CD8-positive, alpha-beta memory T cell (primary cell): ENCODE measurements at regions not wholly inside any gene's neighbourhood (a gene's known extent, or its start where the extent isn't known, plus 50 kb on each side); places are given as distances from the start of the nearest gene placed in this dataset.

ENCODE experiments used
- CTCF ChIA-PET: fragments of 350-600 bp; sonication (Branson Sonifier 250); formaldehyde crosslinking; loops from one replicate; lab custom pipeline; 2021; ENCODE audit warnings: antibody characterized with exemption; lab: Charles Lee
- POLR2A ChIA-PET: fragments of 350-600 bp; sonication (Branson Sonifier 250); formaldehyde crosslinking; loops from one replicate; lab custom pipeline; 2021; ENCODE audit warnings: antibody characterized with exemption; lab: Charles Lee
- DNase-seq, 5 donors: peaks; one replicate each; pipeline versions ENCODE4 v3.0.0 to v3.0.0-alpha.2; 2020 to 2022; ENCODE audit warnings: mixed read lengths in 1 of 5
- H3K27ac ChIP-seq: one replicate; pipeline ENCODE4 v1.7.0; 2013; ENCODE audit warnings: low read depth, mild to moderate bottlenecking, low read length, moderate library complexity
- H3K27me3 ChIP-seq: 2 replicates; pipeline ENCODE4 v1.7.0; 2013; ENCODE audit warnings: low read length, mild to moderate bottlenecking; ENCODE audit not compliant: insufficient read depth, poor library complexity, severe bottlenecking
- H3K36me3 ChIP-seq: 2 replicates; pipeline ENCODE4 v1.7.0; 2013; ENCODE audit warnings: mild to moderate bottlenecking, low read length, moderate library complexity; ENCODE audit not compliant: insufficient read depth
- H3K4me1 ChIP-seq: 2 replicates; pipeline ENCODE4 v1.7.0; 2013; ENCODE audit warnings: mild to moderate bottlenecking, low read length, moderate library complexity; ENCODE audit not compliant: insufficient read depth
- H3K4me3 ChIP-seq: 2 replicates; pipeline ENCODE4 v1.7.0; 2013; ENCODE audit warnings: mild to moderate bottlenecking, low read length
- H3K9me3 ChIP-seq: 2 replicates; pipeline ENCODE4 v1.7.0; 2013; ENCODE audit warnings: mild to moderate bottlenecking, low read length
- H3K27ac Mint-ChIP-seq, 8 donors: one replicate each; pipeline ENCODE4 v1.8.0; 2020 to 2021; ENCODE audit warnings: mixed read lengths in 8 of 8, mild to moderate bottlenecking in 6 of 8, inconsistent platforms in 3 of 8, moderate library complexity in 3 of 8
- H3K27me3 Mint-ChIP-seq, 2 donors: one replicate each; pipeline ENCODE4 v1.8.0; 2020 to 2021; ENCODE audit warnings: mixed read lengths in 2 of 2, mild to moderate bottlenecking in 1 of 2, moderate library complexity in 1 of 2
- H3K36me3 Mint-ChIP-seq, 3 donors: one replicate each; pipeline ENCODE4 v1.8.0; 2020 to 2021; ENCODE audit warnings: mixed read lengths in 3 of 3, inconsistent platforms in 1 of 3, mild to moderate bottlenecking in 1 of 3
- H3K4me1 Mint-ChIP-seq, 3 donors: one replicate each; pipeline ENCODE4 v1.8.0; 2020 to 2021; ENCODE audit warnings: mixed read lengths in 3 of 3, inconsistent platforms in 1 of 3, mild to moderate bottlenecking in 1 of 3
- H3K4me3 Mint-ChIP-seq, 7 donors: one replicate each; pipeline ENCODE4 v1.8.0; 2020 to 2021; ENCODE audit warnings: mixed read lengths in 7 of 7, mild to moderate bottlenecking in 6 of 7, moderate library complexity in 4 of 7, inconsistent platforms in 2 of 7
- H3K9me3 Mint-ChIP-seq, 5 donors: one replicate each; pipeline ENCODE4 v1.8.0; 2020 to 2022; ENCODE audit warnings: mixed read lengths in 5 of 5, mild to moderate bottlenecking in 3 of 5, moderate library complexity in 2 of 5, inconsistent platforms in 1 of 5

GRCh38 chr1:98323906-98324358, 337.6 kb upstream of the SNX7 start:
- Mint-ChIP-seq H3K27ac (peak overlapping the region in 3 of 8 donors; percentile 29 to 52 (median 33)), H3K4me1 (peaks cover 24 to 29% (median 29%) of the 10 kb centered on the region in 3 donors), H3K36me3 (peaks cover 0 to 13% (median 0%) of the 10 kb centered on the region in 3 donors), H3K9me3 (no peaks in the 10 kb centered on the region), H3K27me3 (peaks cover 0 to 1% of the 10 kb centered on the region in 2 donors), H3K4me3 (peak overlapping the region; percentile 32 to 77 (median 68))
- H3K36me3 ChIP-seq, result no peaks in the 10 kb centered on the region
- DNase-seq, result peak in 4 of 5 donors; percentile 11 to 47 (median 23)
- ChIA-PET CTCF (no interaction called here), POLR2A (no interaction called here)
- H3K4me1 ChIP-seq, result peaks cover 13% of the 10 kb centered on the region
- no peaks in the 10 kb centered on the region for H3K27me3 ChIP-seq
- no peak overlapping the region for H3K27ac ChIP-seq
- H3K4me3 ChIP-seq, result peak overlapping the region; percentile 19
- H3K9me3 ChIP-seq, result no peaks in the 10 kb centered on the region

GRCh38 chr1:98323388-98323787, 338.1 kb upstream of the SNX7 start:
- H3K4me3 ChIP-seq, result no peak overlapping the region
- H3K27me3 ChIP-seq, result no peaks in the 10 kb centered on the region
- no peaks in the 10 kb centered on the region for H3K9me3 ChIP-seq
- ChIA-PET CTCF (no interaction called here), POLR2A (no interaction called here)
- H3K27ac ChIP-seq, result no peak overlapping the region
- peaks cover 13% of the 10 kb centered on the region for H3K4me1 ChIP-seq
- peaks cover 0 to 1% of the 10 kb centered on the region in 2 donors for H3K27me3 Mint-ChIP-seq
- H3K4me1 Mint-ChIP-seq, result peaks cover 24 to 29% (median 29%) of the 10 kb centered on the region in 3 donors
- H3K36me3 Mint-ChIP-seq, result peaks cover 0 to 13% (median 0%) of the 10 kb centered on the region in 3 donors
- no peaks in the 10 kb centered on the region for H3K9me3 Mint-ChIP-seq
- H3K27ac Mint-ChIP-seq, result peak overlapping the region in 5 of 8 donors; percentile 2 to 65 (median 29)
- peak overlapping the region; percentile 11 to 77 (median 68) for H3K4me3 Mint-ChIP-seq
- no peak for DNase-seq
- H3K36me3 ChIP-seq, result no peaks in the 10 kb centered on the region

GRCh38 chr1:98322966-98323365, 338.6 kb upstream of the SNX7 start:
- Mint-ChIP-seq H3K27me3 (peaks cover 0 to 1% of the 10 kb centered on the region in 2 donors), H3K4me1 (peaks cover 24 to 29% (median 29%) of the 10 kb centered on the region in 3 donors), H3K36me3 (peaks cover 0 to 13% (median 0%) of the 10 kb centered on the region in 3 donors), H3K9me3 (no peaks in the 10 kb centered on the region), H3K27ac (no peak overlapping the region), H3K4me3 (no peak overlapping the region)
- no peak overlapping the region for H3K4me3 ChIP-seq
- peaks cover 13% of the 10 kb centered on the region for H3K4me1 ChIP-seq
- ChIA-PET CTCF (no interaction called here), POLR2A (no interaction called here)
- H3K27ac ChIP-seq, result no peak overlapping the region
- no peak for DNase-seq
- no peaks in the 10 kb centered on the region for H3K36me3 ChIP-seq
- H3K27me3 ChIP-seq, result no peaks in the 10 kb centered on the region
- H3K9me3 ChIP-seq, result no peaks in the 10 kb centered on the region

- Mint-ChIP-seq H3K4me1 (peaks cover 24 to 29% (median 29%) of the 10 kb centered on the region in 3 donors), H3K9me3 (no peaks in the 10 kb centered on the region), H3K27ac (no peak overlapping the region), H3K36me3 (peaks cover 0 to 13% (median 0%) of the 10 kb centered on the region in 3 donors), H3K27me3 (peaks cover 0 to 1% of the 10 kb centered on the region in 2 donors), H3K4me3 (no peak overlapping the region)
- DNase-seq, result no peak
- Histone ChIP-seq H3K27me3 (no peaks in the 10 kb centered on the region), H3K9me3 (no peaks in the 10 kb centered on the region), H3K4me3 (no peak overlapping the region), H3K4me1 (peaks cover 13% of the 10 kb centered on the region), H3K36me3 (no peaks in the 10 kb centered on the region), H3K27ac (no peak overlapping the region)
- ChIA-PET CTCF (no interaction called here), POLR2A (no interaction called here)
Measured at GRCh38 chr1:98322086-98322485, 339.4 kb upstream of the SNX7 start.

- ChIA-PET CTCF (no interaction called here), POLR2A (no interaction called here)
- DNase-seq, result no peak
- Mint-ChIP-seq H3K9me3 (no peaks in the 10 kb centered on the region), H3K36me3 (peaks cover 0 to 13% (median 0%) of the 10 kb centered on the region in 3 donors), H3K4me3 (no peak overlapping the region), H3K27ac (no peak overlapping the region), H3K27me3 (peaks cover 0 to 1% of the 10 kb centered on the region in 2 donors), H3K4me1 (peaks cover 24 to 29% (median 27%) of the 10 kb centered on the region in 3 donors)
- no peaks in the 10 kb centered on the region for H3K27me3 ChIP-seq
- H3K4me3 ChIP-seq, result no peak overlapping the region
- peaks cover 13% of the 10 kb centered on the region for H3K4me1 ChIP-seq
- H3K27ac ChIP-seq, result no peak overlapping the region
- H3K9me3 ChIP-seq, result no peaks in the 10 kb centered on the region
- H3K36me3 ChIP-seq, result no peaks in the 10 kb centered on the region
Measured at GRCh38 chr1:98321191-98321590, 340.3 kb upstream of the SNX7 start.

- Mint-ChIP-seq H3K4me3 (no peak overlapping the region), H3K27ac (peak overlapping the region in 1 of 8 donors; percentile 14), H3K4me1 (no peaks in the 10 kb centered on the region), H3K27me3 (peaks cover 0 to 1% of the 10 kb centered on the region in 2 donors), H3K9me3 (no peaks in the 10 kb centered on the region), H3K36me3 (peaks cover 0 to 7% (median 0%) of the 10 kb centered on the region in 3 donors)
- no peak overlapping the region for H3K4me3 ChIP-seq
- ChIA-PET POLR2A (no interaction called here), CTCF (no interaction called here)
- H3K4me1 ChIP-seq, result no peaks in the 10 kb centered on the region
- H3K27ac ChIP-seq, result no peak overlapping the region
- H3K36me3 ChIP-seq, result no peaks in the 10 kb centered on the region
- H3K27me3 ChIP-seq, result no peaks in the 10 kb centered on the region
- no peak for DNase-seq
- H3K9me3 ChIP-seq, result no peaks in the 10 kb centered on the region
Measured at GRCh38 chr1:98316286-98316905, 345.1 kb upstream of the SNX7 start.

- Histone ChIP-seq H3K4me1 (no peaks in the 10 kb centered on the region), H3K27me3 (no peaks in the 10 kb centered on the region), H3K27ac (no peak overlapping the region), H3K36me3 (no peaks in the 10 kb centered on the region), H3K4me3 (no peak overlapping the region), H3K9me3 (no peaks in the 10 kb centered on the region)
- Mint-ChIP-seq H3K36me3 (peaks cover 0 to 2% (median 0%) of the 10 kb centered on the region in 3 donors), H3K27ac (no peak overlapping the region), H3K27me3 (peaks cover 0 to 1% of the 10 kb centered on the region in 2 donors), H3K4me1 (no peaks in the 10 kb centered on the region), H3K4me3 (no peak overlapping the region), H3K9me3 (no peaks in the 10 kb centered on the region)
- ChIA-PET POLR2A (no interaction called here), CTCF (no interaction called here)
- DNase-seq, result no peak
Measured at GRCh38 chr1:98315309-98315708, 346.2 kb upstream of the SNX7 start.

- peaks cover 0 to 1% of the 10 kb centered on the region in 2 donors for H3K27me3 Mint-ChIP-seq
- no peaks in the 10 kb centered on the region for H3K36me3 Mint-ChIP-seq
Measured at GRCh38 chr1:98314601-98315000, 346.9 kb upstream of the SNX7 start.

More at GRCh38 chr1:98314601-98315000, 346.9 kb upstream of the SNX7 start:
- no peaks in the 10 kb centered on the region for H3K9me3 ChIP-seq
- H3K27ac ChIP-seq, result no peak overlapping the region
- POLR2A ChIA-PET, result no interaction called here
- H3K36me3 ChIP-seq, result no peaks in the 10 kb centered on the region
- DNase-seq, result no peak
- H3K4me3 Mint-ChIP-seq, result no peak overlapping the region
- H3K4me1 Mint-ChIP-seq, result no peaks in the 10 kb centered on the region
- H3K4me1 ChIP-seq, result no peaks in the 10 kb centered on the region
- no peaks in the 10 kb centered on the region for H3K9me3 Mint-ChIP-seq
- no peak overlapping the region for H3K4me3 ChIP-seq
- no peak overlapping the region for H3K27ac Mint-ChIP-seq
- CTCF ChIA-PET, result no interaction called here
- no peaks in the 10 kb centered on the region for H3K27me3 ChIP-seq
